Lower lobe of right lung (tissue), 2 donors: ENCODE measurements at regions not wholly inside any gene's neighbourhood (a gene's known extent, or its start where the extent isn't known, plus 50 kb on each side); places are given as distances from the start of the nearest gene placed in this dataset.

Source experiments
- ATAC-seq, 2 donors: fragments of 200-7000 bp; cut with Tn5 transposase; one replicate each; pipeline ENCODE4 v1.9.1; 2020 to 2022; ENCODE audit warnings: mild to moderate bottlenecking in 2 of 2, moderate library complexity in 2 of 2
- DNase-seq: peaks from one replicate; pipeline ENCODE4 v3.0.0-alpha.2; 2020
- H3K27ac ChIP-seq: fragments of 200-600 bp; one replicate; pipeline ENCODE4 v1.8.0; 2022
- H3K27me3 ChIP-seq: fragments of 200-600 bp; one replicate; pipeline ENCODE4 v1.8.0; 2022; ENCODE audit warnings: low read depth
- H3K36me3 ChIP-seq: fragments of 200-600 bp; one replicate; pipeline ENCODE4 v1.8.0; 2022; ENCODE audit warnings: mild to moderate bottlenecking
- H3K4me1 ChIP-seq: fragments of 200-600 bp; one replicate; pipeline ENCODE4 v1.8.0; 2022
- H3K4me3 ChIP-seq: fragments of 200-600 bp; one replicate; pipeline ENCODE4 v1.8.0; 2022; ENCODE audit warnings: mild to moderate bottlenecking
- H3K9me3 ChIP-seq: fragments of 200-600 bp; one replicate; pipeline ENCODE4 v1.8.0; 2022
- CTCF ChIP-seq: fragments of 200-600 bp; IDR thresholded peaks from one replicate; pipeline ENCODE4 v1.8.0; 2022; ENCODE audit warnings: antibody characterized with exemption, mild to moderate bottlenecking
- intact Hi-C: fragments of 100-400 bp; cut with DNase I; formaldehyde crosslinking; loops from one replicate; pipeline ENCODE4 v1.11.0; 2022
- donor health status: DM: no; HTN: yes; CAD: no; lungs with severe emphysema.

GRCh38 chr5:144060598-144060997 lies 109.9 kb downstream of the YIPF5 start:
- no peak overlapping the region for H3K4me3 ChIP-seq
- intact Hi-C loops: no loop called here
- no peak for TF ChIP-seq CTCF

GRCh38 chr5:144065786-144066185 lies 104.7 kb downstream of the YIPF5 start:
- TF ChIP-seq CTCF: no peak
- no peak overlapping the region for H3K27ac ChIP-seq
- intact Hi-C loops: no loop called here
- no peak for ATAC-seq
- H3K4me1 ChIP-seq: no peaks in the 10 kb centered on the region
- no peaks in the 10 kb centered on the region for H3K9me3 ChIP-seq
- DNase-seq: no peak
- no peaks in the 10 kb centered on the region for H3K27me3 ChIP-seq
- no peak overlapping the region for H3K4me3 ChIP-seq
- H3K36me3 ChIP-seq: no peaks in the 10 kb centered on the region

More at GRCh38 chr5:144060598-144060997, 109.9 kb downstream of the YIPF5 start:
- Histone ChIP-seq H3K4me1 (no peaks in the 10 kb centered on the region), H3K36me3 (no peaks in the 10 kb centered on the region), H3K27me3 (no peaks in the 10 kb centered on the region), H3K9me3 (no peaks in the 10 kb centered on the region), H3K27ac (no peak overlapping the region)
- no peak for ATAC-seq
- DNase-seq: no peak

GRCh38 chr5:144072518-144072927 lies 97.9 kb downstream of the YIPF5 start:
- ATAC-seq (no peak), DNase-seq (no peak)
- no peak for TF ChIP-seq CTCF
- no peak overlapping the region for H3K27ac ChIP-seq
- intact Hi-C loops: no loop called here
- no peaks in the 10 kb centered on the region for H3K4me1 ChIP-seq
- H3K27me3 ChIP-seq: no peaks in the 10 kb centered on the region
- H3K4me3 ChIP-seq: no peak overlapping the region
- H3K36me3 ChIP-seq: no peaks in the 10 kb centered on the region
- H3K9me3 ChIP-seq: no peaks in the 10 kb centered on the region

DNA sequence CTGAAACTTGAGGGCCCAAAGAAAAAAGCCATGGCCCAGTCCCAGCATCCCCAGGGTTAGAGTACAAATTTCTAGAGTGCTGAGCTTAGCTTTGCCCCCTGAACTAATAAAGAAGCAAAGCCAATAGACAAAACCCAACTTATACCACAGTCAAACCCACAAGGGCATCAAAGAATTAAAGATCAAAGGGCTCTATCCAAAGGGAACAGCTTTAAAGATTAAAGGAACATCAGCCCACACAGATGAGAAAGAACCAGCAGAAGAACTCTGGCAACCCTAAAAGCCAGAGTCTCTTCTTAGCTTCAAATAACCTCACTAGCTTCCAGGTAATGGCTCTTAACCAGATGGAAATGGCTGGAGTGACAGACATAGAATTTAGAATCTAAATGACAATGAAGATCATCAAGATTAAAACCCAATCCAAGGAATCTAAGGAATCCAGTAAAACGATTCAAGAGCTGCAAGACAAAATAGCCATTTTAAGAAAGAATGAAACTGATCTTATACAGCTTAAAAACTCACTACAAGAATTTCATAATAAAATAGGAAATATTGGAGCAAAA lies 93.9 kb downstream of the YIPF5 start:
- no peak for DNase-seq
- Histone ChIP-seq H3K27me3 (no peaks in the 10 kb centered on the region), H3K4me1 (no peaks in the 10 kb centered on the region), H3K4me3 (no peak overlapping the region), H3K36me3 (no peaks in the 10 kb centered on the region), H3K9me3 (peaks cover 3% of the 10 kb centered on the region), H3K27ac (no peak overlapping the region)
- intact Hi-C loops: no loop called here
- TF ChIP-seq CTCF: no peak
- ATAC-seq: no peak

DNA sequence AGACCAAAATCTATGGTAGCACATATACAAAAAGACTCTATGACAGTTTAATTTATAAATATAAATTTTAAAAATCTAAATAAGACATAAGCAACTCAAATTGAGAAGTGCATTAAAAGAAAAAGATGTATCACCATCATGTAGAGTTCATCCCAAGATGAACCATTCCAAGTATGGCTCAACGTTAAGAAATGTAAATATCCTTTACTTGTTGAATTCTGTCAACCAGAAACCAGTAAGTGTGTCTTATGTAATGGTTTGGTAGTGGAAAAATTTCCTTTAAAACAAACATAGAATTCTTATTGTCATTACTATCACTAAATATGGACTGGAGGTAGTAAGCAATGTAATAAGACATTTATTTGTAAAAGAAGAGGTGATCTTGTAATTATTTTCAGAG lies 87.3 kb downstream of the YIPF5 start:
- peaks cover 10% of the 10 kb centered on the region for H3K9me3 ChIP-seq
- H3K27me3 ChIP-seq: no peaks in the 10 kb centered on the region
- H3K36me3 ChIP-seq: no peaks in the 10 kb centered on the region
- TF ChIP-seq CTCF: no peak
- DNase-seq (no peak), ATAC-seq (no peak)
- H3K4me3 ChIP-seq: no peak overlapping the region
- intact Hi-C loops: no loop called here
- H3K4me1 ChIP-seq: no peaks in the 10 kb centered on the region
- H3K27ac ChIP-seq: no peak overlapping the region

- intact Hi-C loops: no loop called here
- Histone ChIP-seq H3K4me3 (no peak overlapping the region), H3K27ac (no peak overlapping the region), H3K9me3 (peaks cover 10% of the 10 kb centered on the region), H3K4me1 (peaks cover 5% of the 10 kb centered on the region), H3K27me3 (no peaks in the 10 kb centered on the region), H3K36me3 (no peaks in the 10 kb centered on the region)
- no peak for ATAC-seq
- TF ChIP-seq CTCF: no peak
- DNase-seq: no peak
Measured at GRCh38 chr5:144084971-144085370, 85.5 kb downstream of the YIPF5 start.
